ENCODE measurements at regions not wholly inside any gene's neighbourhood (a gene's known extent, or its start where the extent isn't known, plus 50 kb on each side); places are given as distances from the start of the nearest gene placed in this dataset.

GRCh38 chr10:57628592-57629284 is 639.0 kb downstream of the IPMK start:
- no peaks in the 10 kb centered on the region for H3K9me3 ChIP-seq (replicated peaks; ENCODE audit: control insufficient read depth, insufficient read depth, low read length)
- H3K27me3 ChIP-seq (replicated peaks in 1 of 2; ENCODE audit: control insufficient read depth in 2 of 2, insufficient read depth in 2 of 2, low read length in 1 of 2): no peaks in the 10 kb centered on the region
- ChIA-PET CTCF (interaction anchor here (1.0 kb wide), 1 partner anchor 29 kb away, joined by 3 read pairs; no protein-coding TSS in a partner anchor), SMC1A (ENCODE audit: uncharacterized antibody, unreplicated experiment) (no interaction called here), RAD21 (ENCODE audit: unreplicated experiment) (no interaction called here), POLR2A (no interaction called here)
- no peak overlapping the region for H3K4me3 ChIP-seq
- no peaks in the 10 kb centered on the region for H3K4me1 ChIP-seq (ENCODE audit: control insufficient read depth, insufficient read depth, low read length)
- no peak overlapping the region for H2AFZ ChIP-seq (ENCODE audit: control insufficient read depth, low read depth, low read length)
- no peak for FAIRE-seq
- in situ Hi-C loops (cut with MboI) (no loop called here), intact Hi-C loops (cut with micrococcal nuclease; ENCODE audit: unreplicated experiment) (no loop called here)
- TF ChIP-seq FOXK2 (IDR thresholded peaks at IDR 0.05) (no peak), ATF2 (IDR thresholded peaks at IDR 0.05; ENCODE audit: low read length) (no peak), ASH2L (IDR thresholded peaks at IDR 0.05; ENCODE audit: borderline replicate concordance, low read depth) (no peak), USF1 (IDR thresholded peaks at IDR 0.05; ENCODE audit: borderline replicate concordance, extremely low read length, insufficient read depth, low read depth, low read length) (no peak), USF2 (IDR thresholded peaks at IDR 0.05; ENCODE audit: borderline replicate concordance, low read depth, low read length) (no peak), EZH2 (IDR thresholded peaks at IDR 0.05; ENCODE audit: borderline replicate concordance, control insufficient read depth, low read depth, low read length) (no peak), MEF2B (IDR thresholded peaks at IDR 0.05; ENCODE audit: partially characterized antibody, poor library complexity, severe bottlenecking) (no peak), IKZF1 (conservative IDR thresholded peaks at IDR 0.05) (no peak), HSF1 (IDR thresholded peaks at IDR 0.05; ENCODE audit: low read depth, low read length) (no peak), SKIL (IDR thresholded peaks at IDR 0.05; ENCODE audit: low read depth, poor library complexity, severe bottlenecking) (no peak), STAT1 (conservative IDR thresholded peaks at IDR 0.05) (no peak), RFX5 (IDR thresholded peaks at IDR 0.05; ENCODE audit: low read depth, low read length) (no peak), ZNF217 (IDR thresholded peaks at IDR 0.05) (no peak), EGR1 (IDR thresholded peaks at IDR 0.05; ENCODE audit: borderline replicate concordance in 1 of 2, low read depth in 2 of 2, low read length in 2 of 2) (no peak)
- no peak overlapping the region for H3K27ac ChIP-seq (ENCODE audit: control insufficient read depth, insufficient read depth)
- 0% methylated on average over 3 of the region's 3 CpGs for WGBS (ENCODE audit: insufficient coverage, insufficient replicate concordance, low lambda C conversion rate, missing lambda C conversion rate)
- no TSS peak for BruUV-seq (replicated peaks)
- no peaks in the 10 kb centered on the region for H4K20me1 ChIP-seq (ENCODE audit: control insufficient read depth, insufficient read depth)
- H3K79me2 ChIP-seq (ENCODE audit: control insufficient read depth, insufficient read depth, low read length): no peaks in the 10 kb centered on the region
- no peak for ATAC-seq
- no peak overlapping the region for H3K9ac ChIP-seq (ENCODE audit: control insufficient read depth, insufficient read depth, low read length)
- H3K4me2 ChIP-seq (ENCODE audit: control insufficient read depth, insufficient read depth): no peak overlapping the region
- no peak for DNase-seq (ENCODE audit: low read depth, low spot score)
- no peaks in the 10 kb centered on the region for H3K36me3 ChIP-seq (ENCODE audit: control insufficient read depth in 2 of 2, insufficient read depth in 2 of 2, low read length in 1 of 2)

Measured in GM12878 (cell line).